Calu3 (cell line): ENCODE measurements at regions not wholly inside any gene's neighbourhood (a gene's known extent, or its start where the extent isn't known, plus 50 kb on each side); places are given as distances from the start of the nearest gene placed in this dataset.

Source experiments
- BruUV-seq: library from RNA; stranded (reverse); fragments of 400-500 nt; replicated peaks from 2 replicates; lab custom pipeline; 2021; lab: Mats Ljungman, UMichigan
- CTCF ChIA-PET: fragments of 300-600 bp; sonication (Branson Sonifier 250); formaldehyde crosslinking; loops from one replicate; lab custom pipeline; 2022; ENCODE audit warnings: antibody characterized with exemption; lab: Charles Lee
- DNase-seq: peaks from one replicate; pipeline ENCODE4 v3.0.0; 2022
- H3K27ac Mint-ChIP-seq: one replicate; pipeline ENCODE4 v1.8.0; 2022; ENCODE audit warnings: mixed read lengths; ENCODE audit not compliant: unreplicated experiment
- H3K27me3 Mint-ChIP-seq: one replicate; pipeline ENCODE4 v1.8.0; 2022; ENCODE audit warnings: mixed read lengths; ENCODE audit not compliant: unreplicated experiment
- H3K36me3 Mint-ChIP-seq: one replicate; pipeline ENCODE4 v1.8.0; 2022; ENCODE audit warnings: mild to moderate bottlenecking, moderate library complexity, mixed read lengths; ENCODE audit not compliant: insufficient read depth, unreplicated experiment
- H3K4me1 Mint-ChIP-seq: one replicate; pipeline ENCODE4 v1.8.0; 2022; ENCODE audit warnings: mild to moderate bottlenecking, low read depth, mixed read lengths; ENCODE audit not compliant: unreplicated experiment
- H3K4me3 Mint-ChIP-seq: one replicate; pipeline ENCODE4 v1.8.0; 2022; ENCODE audit warnings: mild to moderate bottlenecking, low read depth, moderate library complexity, mixed read lengths; ENCODE audit not compliant: unreplicated experiment
- H3K9me3 Mint-ChIP-seq: one replicate; pipeline ENCODE4 v1.8.0; 2022; ENCODE audit warnings: low read depth, mixed read lengths; ENCODE audit not compliant: unreplicated experiment
- intact Hi-C: fragments of 100-400 bp; cut with micrococcal nuclease; formaldehyde crosslinking; loops from one replicate; pipeline ENCODE4 v1.10.0; 2022; ENCODE audit not compliant: unreplicated experiment
- TF ChIP-seq, protein P1 (sequence below): fragments of 200-600 bp; IDR thresholded peaks from one replicate; pipeline ENCODE4 v1.8.0; 2022; ENCODE audit warnings: antibody characterized with exemption; ENCODE audit not compliant: unreplicated experiment

DNA sequence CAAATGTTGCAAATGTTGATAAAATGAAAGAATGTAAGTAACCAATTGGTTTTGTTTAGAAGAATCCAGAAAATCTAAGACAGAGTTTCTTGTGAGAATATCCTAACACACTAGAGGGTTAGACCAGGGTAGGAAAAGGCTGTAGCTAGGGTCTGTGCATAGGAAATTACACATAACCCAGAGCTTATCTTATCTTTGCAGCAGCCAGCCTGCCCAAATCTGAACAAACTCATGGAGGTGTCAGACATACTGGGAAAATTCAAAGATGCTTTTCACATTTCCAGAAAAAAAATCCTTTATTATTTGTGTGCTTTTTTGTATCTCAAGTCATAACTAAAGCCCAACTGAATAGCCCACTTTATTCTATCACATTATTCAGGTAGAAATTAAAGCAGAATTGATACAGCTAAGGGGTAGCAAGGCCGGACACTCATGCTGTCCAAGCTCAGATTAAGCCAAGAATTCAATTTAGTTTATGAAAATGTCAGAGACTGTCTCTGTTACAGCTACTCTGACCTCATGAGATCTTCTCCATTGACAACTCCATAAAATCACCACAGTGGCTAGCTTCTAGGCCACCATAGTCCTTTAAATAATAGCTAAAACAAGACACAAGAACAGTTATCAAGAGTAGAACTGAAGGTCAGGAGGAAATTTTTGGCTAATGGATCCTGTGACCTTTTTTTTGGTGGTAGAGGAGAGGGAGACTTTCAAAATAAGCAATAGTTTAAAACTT is 169.6 kb upstream of the RASSF8 start:
- Mint-ChIP-seq H3K4me1 (no peaks in the 10 kb centered on the region), H3K4me3 (no peak overlapping the region), H3K9me3 (peaks cover 3% of the 10 kb centered on the region), H3K27me3 (no peaks in the 10 kb centered on the region), H3K36me3 (no peaks in the 10 kb centered on the region), H3K27ac (no peak overlapping the region)
- BruUV-seq, result no TSS peak
- intact Hi-C loops, result no loop called here
- no peak for DNase-seq
- TF ChIP-seq, protein P1, sequence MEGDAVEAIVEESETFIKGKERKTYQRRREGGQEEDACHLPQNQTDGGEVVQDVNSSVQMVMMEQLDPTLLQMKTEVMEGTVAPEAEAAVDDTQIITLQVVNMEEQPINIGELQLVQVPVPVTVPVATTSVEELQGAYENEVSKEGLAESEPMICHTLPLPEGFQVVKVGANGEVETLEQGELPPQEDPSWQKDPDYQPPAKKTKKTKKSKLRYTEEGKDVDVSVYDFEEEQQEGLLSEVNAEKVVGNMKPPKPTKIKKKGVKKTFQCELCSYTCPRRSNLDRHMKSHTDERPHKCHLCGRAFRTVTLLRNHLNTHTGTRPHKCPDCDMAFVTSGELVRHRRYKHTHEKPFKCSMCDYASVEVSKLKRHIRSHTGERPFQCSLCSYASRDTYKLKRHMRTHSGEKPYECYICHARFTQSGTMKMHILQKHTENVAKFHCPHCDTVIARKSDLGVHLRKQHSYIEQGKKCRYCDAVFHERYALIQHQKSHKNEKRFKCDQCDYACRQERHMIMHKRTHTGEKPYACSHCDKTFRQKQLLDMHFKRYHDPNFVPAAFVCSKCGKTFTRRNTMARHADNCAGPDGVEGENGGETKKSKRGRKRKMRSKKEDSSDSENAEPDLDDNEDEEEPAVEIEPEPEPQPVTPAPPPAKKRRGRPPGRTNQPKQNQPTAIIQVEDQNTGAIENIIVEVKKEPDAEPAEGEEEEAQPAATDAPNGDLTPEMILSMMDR, result no peak
- CTCF ChIA-PET, result no interaction called here

DNA sequence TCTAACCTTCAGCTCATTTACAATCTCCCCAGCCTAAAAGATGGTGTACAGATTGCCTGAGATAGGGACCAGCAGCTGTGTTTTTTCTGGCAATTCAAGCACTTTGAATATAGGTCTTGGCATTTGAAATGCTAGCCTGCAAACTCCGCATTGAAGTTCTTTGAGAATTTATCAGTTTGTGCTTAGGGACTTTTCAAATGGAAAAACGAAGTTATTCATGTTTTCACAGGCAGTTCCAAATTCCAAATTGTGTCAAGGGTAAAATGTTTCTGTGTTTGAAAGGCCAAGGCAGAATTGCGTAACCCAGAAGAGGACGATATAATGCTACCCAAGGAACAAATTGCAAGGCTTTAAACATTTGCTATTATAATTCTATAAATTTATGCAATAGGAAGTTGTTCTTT is 168.9 kb upstream of the RASSF8 start:
- H3K4me3 Mint-ChIP-seq, result no peak overlapping the region
- H3K36me3 Mint-ChIP-seq, result no peaks in the 10 kb centered on the region
- peaks cover 3% of the 10 kb centered on the region for H3K4me1 Mint-ChIP-seq
- no peak overlapping the region for H3K27ac Mint-ChIP-seq
- H3K27me3 Mint-ChIP-seq, result no peaks in the 10 kb centered on the region
- no TSS peak for BruUV-seq
- H3K9me3 Mint-ChIP-seq, result peaks cover 3% of the 10 kb centered on the region
- no peak for DNase-seq
- intact Hi-C loops, result no loop called here
- TF ChIP-seq, protein P1, result no peak
- CTCF ChIA-PET, result no interaction called here

DNA sequence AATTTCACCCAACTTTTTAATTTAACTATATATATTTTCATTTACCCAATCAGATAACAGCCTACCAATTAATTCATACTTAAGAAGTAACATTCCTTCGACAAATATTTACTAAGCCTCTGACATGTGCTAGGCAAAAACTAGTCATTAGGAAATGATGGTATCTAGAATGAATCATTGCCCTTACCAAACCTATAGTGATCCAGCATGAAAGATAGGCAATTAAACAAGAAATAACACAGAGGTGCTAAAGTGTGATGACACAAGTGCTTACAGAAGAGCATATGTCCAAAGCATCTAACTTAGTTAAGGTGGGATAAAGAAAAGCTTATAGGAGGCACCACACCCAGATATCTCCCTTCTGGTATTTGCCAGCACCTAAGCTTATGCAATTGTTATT is 166.5 kb upstream of the RASSF8 start:
- BruUV-seq, result no TSS peak
- Mint-ChIP-seq H3K4me3 (no peak overlapping the region), H3K36me3 (no peaks in the 10 kb centered on the region), H3K9me3 (peaks cover 3% of the 10 kb centered on the region), H3K27me3 (no peaks in the 10 kb centered on the region), H3K27ac (no peak overlapping the region), H3K4me1 (peaks cover 10% of the 10 kb centered on the region)
- DNase-seq, result no peak
- CTCF ChIA-PET, result interaction anchor here (0.6 kb wide), 1 partner anchor 10 kb away, joined by 3 read pairs; no protein-coding TSS in a partner anchor
- intact Hi-C loops, result no loop called here
- TF ChIP-seq, protein P1, result no peak

DNA sequence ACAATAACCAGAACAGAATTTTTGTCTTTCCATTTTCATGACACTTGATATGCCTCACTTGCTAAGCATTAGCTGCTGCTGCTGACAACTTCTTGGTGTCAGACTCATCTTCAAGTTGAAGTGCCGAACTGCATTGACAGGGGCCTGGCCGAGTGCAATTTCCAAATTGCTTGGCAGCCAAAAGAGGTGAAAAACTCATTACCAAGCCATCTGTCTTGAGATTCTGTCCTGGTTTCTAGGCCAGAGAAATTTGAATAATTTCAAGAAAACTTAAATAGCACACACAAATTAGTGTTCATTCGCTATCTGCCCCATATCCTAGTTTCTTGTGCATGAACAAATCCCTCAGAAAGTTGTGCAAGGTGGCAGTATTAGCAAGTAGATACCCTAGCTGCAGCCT is 165.3 kb upstream of the RASSF8 start:
- no peak for DNase-seq
- Mint-ChIP-seq H3K36me3 (no peaks in the 10 kb centered on the region), H3K27ac (no peak overlapping the region), H3K4me3 (no peak overlapping the region), H3K9me3 (peaks cover 3% of the 10 kb centered on the region), H3K4me1 (peaks cover 10% of the 10 kb centered on the region), H3K27me3 (no peaks in the 10 kb centered on the region)
- CTCF ChIA-PET, result no interaction called here
- intact Hi-C loops, result no loop called here
- no TSS peak for BruUV-seq
- TF ChIP-seq, protein P1, result no peak
